IMR-90 (cell line): ENCODE measurements at regions not wholly inside any gene's neighbourhood (a gene's known extent, or its start where the extent isn't known, plus 50 kb on each side); places are given as distances from the start of the nearest gene placed in this dataset.

Experiments used
- ATAC-seq: fragments of 200-7000 bp; cut with Tn5 transposase; 2 replicates; pipeline ENCODE4 v1.9.1; 2020; ENCODE audit warnings: low read depth, mild to moderate bottlenecking, moderate library complexity
- BruUV-seq: library from RNA; stranded (reverse); fragments of 400-500 nt; replicated peaks from 2 replicates; lab custom pipeline; 2021; lab: Mats Ljungman, UMichigan
- CTCF ChIA-PET: fragments of 300-600 bp; formaldehyde crosslinking; extraction: SDS; loops from one replicate; lab custom pipeline; 2021; ENCODE audit warnings: antibody characterized with exemption; lab: Yijun Ruan, JAX
- POLR2A ChIA-PET: fragments of 300-600 bp; sonication (Branson Sonifier 250); formaldehyde crosslinking; loops from one replicate; lab custom pipeline; 2022; ENCODE audit warnings: antibody characterized with exemption; ENCODE audit not compliant: unreplicated experiment; lab: Charles Lee
- DNase-seq: peaks from one replicate; pipeline ENCODE4 v3.0.0; 2013
- H2AFZ ChIP-seq: replicated peaks from 2 replicates; pipeline ENCODE3; 2013; ENCODE audit warnings: low read length, mild to moderate bottlenecking; ENCODE audit not compliant: poor library complexity
- H2AK5ac ChIP-seq: 2 replicates; pipeline ENCODE4 v1.6.1; 2013; ENCODE audit warnings: low read depth, low read length, inconsistent platforms
- H2AK9ac ChIP-seq: replicated peaks from 2 replicates; pipeline ENCODE3; 2013; ENCODE audit warnings: mild to moderate bottlenecking, low read depth, low read length, moderate library complexity; ENCODE audit not compliant: poor library complexity
- H2BK120ac ChIP-seq: 2 replicates; pipeline ENCODE4 v1.6.1; 2013; ENCODE audit warnings: low read depth, low read length, inconsistent platforms
- H2BK15ac ChIP-seq: 3 replicates; pipeline ENCODE4 v1.6.1; 2013; ENCODE audit warnings: low read depth, low read length, inconsistent platforms
- H2BK20ac ChIP-seq: 2 replicates; pipeline ENCODE4 v1.6.1; 2013; ENCODE audit warnings: low read depth, mild to moderate bottlenecking, inconsistent platforms, low read length, moderate library complexity
- H2BK5ac ChIP-seq: 2 replicates; pipeline ENCODE4 v1.6.1; 2013; ENCODE audit warnings: mild to moderate bottlenecking, low read depth, low read length, inconsistent platforms; ENCODE audit not compliant: poor library complexity, severe bottlenecking
- H3K14ac ChIP-seq: replicated peaks from 2 replicates; pipeline ENCODE4 v1.6.1; 2013; ENCODE audit warnings: low read depth, low read length, inconsistent platforms
- H3K18ac ChIP-seq: 2 replicates; pipeline ENCODE4 v1.6.1; 2013; ENCODE audit warnings: low read depth, low read length, control low read depth
- H3K23ac ChIP-seq: 2 replicates; pipeline ENCODE4 v1.6.1; 2013; ENCODE audit warnings: low read depth, low read length, inconsistent platforms
- H3K27ac ChIP-seq: 2 replicates; pipeline ENCODE4 v1.5.1; 2013; ENCODE audit warnings: mild to moderate bottlenecking, control low read depth, low read length; ENCODE audit not compliant: insufficient read depth
- H3K27me3 ChIP-seq: 2 replicates; pipeline ENCODE4 v1.6.1; 2013; ENCODE audit warnings: low read length; ENCODE audit not compliant: control insufficient read depth, insufficient read depth
- H3K36me3 ChIP-seq: 2 replicates; pipeline ENCODE4 v1.6.1; 2013; ENCODE audit warnings: low read length, mixed read lengths; ENCODE audit not compliant: control insufficient read depth, insufficient read depth
- H3K4ac ChIP-seq: 2 replicates; pipeline ENCODE4 v1.6.1; 2013; ENCODE audit warnings: low read depth, low read length, inconsistent platforms
- H3K4me1 ChIP-seq: 2 replicates; pipeline ENCODE4 v1.6.1; 2013; ENCODE audit warnings: low read length, mixed read lengths; ENCODE audit not compliant: control insufficient read depth, insufficient read depth
- H3K4me2 ChIP-seq: 2 replicates; pipeline ENCODE4 v1.6.1; 2013; ENCODE audit warnings: low read depth, mild to moderate bottlenecking, control low read depth, low read length, moderate library complexity
- H3K4me3 ChIP-seq: 2 replicates; pipeline ENCODE4 v1.5.1; 2013; ENCODE audit warnings: low read depth, mild to moderate bottlenecking, control low read depth, low read length, moderate library complexity; ENCODE audit not compliant: insufficient read depth
- H3K56ac ChIP-seq: 2 replicates; pipeline ENCODE4 v1.6.1; 2013; ENCODE audit warnings: low read length, inconsistent platforms; ENCODE audit not compliant: insufficient read depth; ENCODE audit errors: extremely low read depth
- H3K79me1 ChIP-seq, 2 experiments: 2 replicates each; pipeline ENCODE4 v1.6.1; 2013; ENCODE audit warnings: low read length in 2 of 2, inconsistent platforms in 1 of 2, low read depth in 1 of 2
- H3K9ac ChIP-seq: 2 replicates; pipeline ENCODE4 v1.6.1; 2013; ENCODE audit warnings: low read depth, low read length, control low read depth
- H3K9me1 ChIP-seq: 2 replicates; pipeline ENCODE4 v1.6.1; 2013; ENCODE audit warnings: low read length, inconsistent platforms; ENCODE audit not compliant: insufficient read depth
- H3K9me3 ChIP-seq: 2 replicates; pipeline ENCODE4 v1.6.1; 2013; ENCODE audit warnings: low read length; ENCODE audit not compliant: control insufficient read depth, insufficient read depth
- H4K20me1 ChIP-seq: 2 replicates; pipeline ENCODE4 v1.6.1; 2013; ENCODE audit warnings: low read length, inconsistent platforms; ENCODE audit not compliant: insufficient read depth
- H4K5ac ChIP-seq: 2 replicates; pipeline ENCODE4 v1.6.1; 2013; ENCODE audit warnings: mild to moderate bottlenecking, low read depth, low read length, control low read depth
- H4K8ac ChIP-seq, 2 experiments: 2 replicates each; pipeline ENCODE4 v1.6.1; 2013; ENCODE audit warnings: low read depth in 2 of 2, low read length in 2 of 2, control low read depth in 1 of 2, inconsistent platforms in 1 of 2
- H4K91ac ChIP-seq: 2 replicates; pipeline ENCODE4 v1.6.1; 2013; ENCODE audit warnings: low read depth, low read length, inconsistent platforms; ENCODE audit not compliant: insufficient read depth
- BHLHE40 ChIP-seq: fragments of 150-350 bp; IDR thresholded peaks from 2 replicates; pipeline ENCODE4 v1.6.1; 2016; ENCODE audit warnings: mild to moderate bottlenecking, low read depth, low read length
- CEBPB ChIP-seq: IDR thresholded peaks from 2 replicates; pipeline ENCODE4 v1.6.1; 2012; ENCODE audit warnings: low read depth, low read length, improper control_type of control experiment
- CHD1 ChIP-seq: IDR thresholded peaks from 2 replicates; pipeline ENCODE4 v1.6.1; 2012; ENCODE audit warnings: low read depth, low read length, improper control_type of control experiment
- CTCF ChIP-seq: conservative IDR thresholded peaks from 2 replicates; pipeline ENCODE4 v1.5.1; 2012; ENCODE audit warnings: mild to moderate bottlenecking, low read depth, low read length, improper control_type of control experiment
- FOS ChIP-seq: fragments of 150-350 bp; IDR thresholded peaks from 2 replicates; pipeline ENCODE4 v1.6.1; 2016; ENCODE audit warnings: low read depth, low read length
- MAFK ChIP-seq: IDR thresholded peaks from 2 replicates; pipeline ENCODE4 v1.6.1; 2012; ENCODE audit warnings: low read depth, low read length, improper control_type of control experiment
- MAZ ChIP-seq: IDR thresholded peaks from 2 replicates; pipeline ENCODE4 v1.6.1; 2012; ENCODE audit warnings: low read depth, mild to moderate bottlenecking, low read length, improper control_type of control experiment, moderate library complexity, borderline replicate concordance
- MXI1 ChIP-seq: IDR thresholded peaks from 2 replicates; pipeline ENCODE4 v1.6.1; 2012; ENCODE audit warnings: low read depth, mild to moderate bottlenecking, low read length, moderate library complexity, borderline replicate concordance
- NFE2L2 ChIP-seq: fragments of 150-350 bp; IDR thresholded peaks from 2 replicates; pipeline ENCODE4 v1.6.1; 2016; ENCODE audit warnings: low read depth, mild to moderate bottlenecking, low read length
- POLR2A ChIP-seq: IDR thresholded peaks from 2 replicates; pipeline ENCODE4 v1.6.1; 2012; ENCODE audit warnings: mild to moderate bottlenecking, low read depth, low read length
- RAD21 ChIP-seq: IDR thresholded peaks from 2 replicates; pipeline ENCODE4 v1.6.1; 2012; ENCODE audit warnings: low read length, improper control_type of control experiment
- RCOR1 ChIP-seq: IDR thresholded peaks from 2 replicates; pipeline ENCODE4 v1.6.1; 2012; ENCODE audit warnings: mild to moderate bottlenecking, low read length, improper control_type of control experiment; ENCODE audit not compliant: insufficient replicate concordance
- RFX5 ChIP-seq: IDR thresholded peaks from 2 replicates; pipeline ENCODE4 v1.8.0; 2012; ENCODE audit warnings: low read depth, mild to moderate bottlenecking, low read length, moderate library complexity
- SMC3 ChIP-seq: fragments of 150-350 bp; IDR thresholded peaks from 2 replicates; pipeline ENCODE4 v1.6.1; 2016; ENCODE audit warnings: low read depth, mild to moderate bottlenecking, antibody characterized with exemption, low read length, moderate library complexity
- USF2 ChIP-seq: fragments of 150-350 bp; IDR thresholded peaks from 2 replicates; pipeline ENCODE4 v1.6.1; 2017; ENCODE audit warnings: mild to moderate bottlenecking, antibody characterized with exemption, low read length, low read depth
- WGBS, 2 experiments: methylation state at CpG; one replicate each; pipeline versions ENCODE4 v1.1.5 to v1.1.7; 2013; ENCODE audit warnings: missing lambda C conversion rate in 2 of 2; ENCODE audit not compliant: insufficient read length in 1 of 2; ENCODE audit errors: extremely low coverage in 2 of 2; 5-methylcytosine and 5-hydroxymethylcytosine counted together
- dilution Hi-C: fragments of 300-500 bp; cut with HindIII; formaldehyde crosslinking; loops from one replicate; pipeline ENCODE4 v1.14.3; 2018; ENCODE audit warnings: low sequenced_read_pairs; ENCODE audit not compliant: unreplicated experiment
- in situ Hi-C: fragments of 300-500 bp; cut with MboI; formaldehyde crosslinking; loops from 3 replicates; pipeline ENCODE4 v1.14.3; 2019; ENCODE audit warnings: low sequenced_read_pairs, inconsistent platforms, mixed read lengths
- intact Hi-C: fragments of 100-400 bp; cut with micrococcal nuclease; formaldehyde crosslinking; loops from 2 replicates; pipeline ENCODE4 v1.10.0; 2022
- TF ChIP-seq, protein P1 (sequence below): fragments of 150-350 bp; IDR thresholded peaks from 2 replicates; pipeline ENCODE4 v1.6.1; 2016; ENCODE audit warnings: low read depth, mild to moderate bottlenecking, low read length, moderate library complexity, borderline replicate concordance

DNA sequence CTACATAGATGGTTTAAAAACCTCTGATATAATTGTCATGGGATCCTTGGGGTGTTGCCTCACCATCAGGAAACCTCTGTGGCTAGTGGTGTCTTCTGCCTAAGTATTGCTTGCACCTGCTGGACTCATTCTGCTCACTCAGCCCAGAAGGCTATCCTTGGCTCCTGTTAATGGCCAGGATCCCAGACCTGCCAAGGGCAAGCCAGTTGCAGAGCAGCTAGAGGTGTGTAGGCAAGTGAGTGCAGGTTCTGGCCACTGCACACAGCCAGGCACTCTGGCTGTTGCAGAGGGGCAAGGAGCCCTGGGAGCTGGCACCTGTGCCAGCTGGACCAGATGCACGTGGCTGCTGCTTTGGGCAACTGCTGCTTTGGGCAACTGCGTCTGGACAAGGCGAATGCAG, 1125.8 kb downstream of the SI start:
- no TSS peak for BruUV-seq
- H3K14ac ChIP-seq = no peak overlapping the region
- POLR2A ChIA-PET = no interaction called here
- no peak overlapping the region for H3K4me2 ChIP-seq
- H2AK5ac ChIP-seq = no peak overlapping the region
- ATAC-seq = no peak
- H3K9ac ChIP-seq = no peak overlapping the region
- no peak overlapping the region for H2AFZ ChIP-seq
- no peak overlapping the region for H3K4me3 ChIP-seq
- WGBS, 2 experiments = 100% methylated on average over 2 of the region's 3 CpGs; no CpG with 5 or more reads in 1 of the 2 experiments
- no peak overlapping the region for H2BK5ac ChIP-seq
- TF ChIP-seq RAD21 = no peak
- no peak for TF ChIP-seq NFE2L2
- no peak for TF ChIP-seq BHLHE40
- TF ChIP-seq MAFK = no peak
- TF ChIP-seq, protein P1, sequence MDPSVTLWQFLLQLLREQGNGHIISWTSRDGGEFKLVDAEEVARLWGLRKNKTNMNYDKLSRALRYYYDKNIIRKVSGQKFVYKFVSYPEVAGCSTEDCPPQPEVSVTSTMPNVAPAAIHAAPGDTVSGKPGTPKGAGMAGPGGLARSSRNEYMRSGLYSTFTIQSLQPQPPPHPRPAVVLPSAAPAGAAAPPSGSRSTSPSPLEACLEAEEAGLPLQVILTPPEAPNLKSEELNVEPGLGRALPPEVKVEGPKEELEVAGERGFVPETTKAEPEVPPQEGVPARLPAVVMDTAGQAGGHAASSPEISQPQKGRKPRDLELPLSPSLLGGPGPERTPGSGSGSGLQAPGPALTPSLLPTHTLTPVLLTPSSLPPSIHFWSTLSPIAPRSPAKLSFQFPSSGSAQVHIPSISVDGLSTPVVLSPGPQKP = no peak
- no peak for TF ChIP-seq POLR2A
- TF ChIP-seq CHD1 = no peak
- no peak for TF ChIP-seq FOS
- no peak for TF ChIP-seq USF2
- no peak for TF ChIP-seq RFX5
- TF ChIP-seq RCOR1 = no peak
- TF ChIP-seq SMC3 = no peak
- no peak for TF ChIP-seq CEBPB
- no peak for TF ChIP-seq CTCF
- TF ChIP-seq MAZ = no peak
- TF ChIP-seq MXI1 = no peak
- H3K27me3 ChIP-seq = no peaks in the 10 kb centered on the region
- no peak overlapping the region for H3K23ac ChIP-seq
- H4K91ac ChIP-seq = no peak overlapping the region
- no peaks in the 10 kb centered on the region for H3K4me1 ChIP-seq
- intact Hi-C loops = no loop called here
- dilution Hi-C loops = no loop called here
- CTCF ChIA-PET = no interaction called here
- no peak overlapping the region for H3K27ac ChIP-seq
- no peak overlapping the region for H4K5ac ChIP-seq
- H2BK20ac ChIP-seq = no peak overlapping the region
- no peaks in the 10 kb centered on the region for H3K9me1 ChIP-seq
- no peak overlapping the region for H3K56ac ChIP-seq
- no peak overlapping the region for H3K4ac ChIP-seq
- no peaks in the 10 kb centered on the region for H3K36me3 ChIP-seq
- H2BK120ac ChIP-seq = no peak overlapping the region
- no peak for DNase-seq
- H3K79me1 ChIP-seq = no peaks in the 10 kb centered on the region
- in situ Hi-C loops = no loop called here
- H4K20me1 ChIP-seq = no peaks in the 10 kb centered on the region
- no peak overlapping the region for H2BK15ac ChIP-seq
- peaks cover 12% of the 10 kb centered on the region for H3K9me3 ChIP-seq
- H3K18ac ChIP-seq = no peak overlapping the region
- H2AK9ac ChIP-seq = no peak overlapping the region
- H4K8ac ChIP-seq = no peak overlapping the region
